SIG-M5 treated with dmso at 0.1 percent for 504 hours (cell line): ENCODE measurements at regions not wholly inside any gene's neighbourhood (a gene's known extent, or its start where the extent isn't known, plus 50 kb on each side); places are given as distances from the start of the nearest gene placed in this dataset.

Experiments used
- DNase-seq: peaks from one replicate; lab custom pipeline; 2025; ENCODE audit not compliant: unreplicated experiment; lab: John Stamatoyannopoulos, UW

DNA sequence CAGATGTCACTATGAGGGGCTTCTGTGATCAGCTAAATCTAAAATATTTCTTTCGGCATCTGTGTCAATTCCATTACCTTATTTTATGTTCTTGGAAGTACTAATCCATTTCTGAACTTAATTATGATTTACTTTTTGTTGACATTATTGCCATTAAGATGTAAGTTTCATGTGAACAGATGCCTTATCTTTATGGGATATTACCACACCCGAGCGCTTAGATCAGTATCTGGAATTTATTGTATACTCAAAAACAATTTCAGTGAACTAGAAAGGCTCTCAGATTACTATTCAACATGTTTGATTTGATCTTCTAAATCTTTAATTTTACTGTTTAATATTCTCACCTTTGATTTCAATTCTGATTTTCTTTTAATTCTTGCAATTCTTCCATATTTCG lies 567.7 kb upstream of the TLE4 start:
- DNase-seq = no peak

DNA sequence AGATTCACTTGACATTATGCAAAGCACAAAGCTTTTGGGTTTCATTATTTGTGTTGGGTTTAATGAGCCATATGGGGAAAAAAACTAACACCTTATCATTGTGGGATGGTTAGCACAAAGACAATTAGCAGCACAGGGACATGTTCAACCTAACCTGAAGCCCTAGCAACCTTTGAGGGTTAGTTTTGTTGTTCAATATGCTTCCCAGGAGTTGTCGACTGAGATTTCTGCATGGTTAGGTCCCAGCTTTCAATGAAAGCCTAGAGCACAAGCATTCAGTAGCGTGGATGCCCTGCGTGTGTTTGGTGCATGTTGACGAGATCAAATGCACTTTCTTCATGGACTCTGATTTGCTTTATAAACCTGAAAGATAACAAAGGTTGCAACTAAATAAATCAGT lies 565.2 kb upstream of the TLE4 start:
- DNase-seq = no peak

GRCh38 chr9:79007701-79008483 lies 563.9 kb upstream of the TLE4 start:
- DNase-seq = no peak

DNA sequence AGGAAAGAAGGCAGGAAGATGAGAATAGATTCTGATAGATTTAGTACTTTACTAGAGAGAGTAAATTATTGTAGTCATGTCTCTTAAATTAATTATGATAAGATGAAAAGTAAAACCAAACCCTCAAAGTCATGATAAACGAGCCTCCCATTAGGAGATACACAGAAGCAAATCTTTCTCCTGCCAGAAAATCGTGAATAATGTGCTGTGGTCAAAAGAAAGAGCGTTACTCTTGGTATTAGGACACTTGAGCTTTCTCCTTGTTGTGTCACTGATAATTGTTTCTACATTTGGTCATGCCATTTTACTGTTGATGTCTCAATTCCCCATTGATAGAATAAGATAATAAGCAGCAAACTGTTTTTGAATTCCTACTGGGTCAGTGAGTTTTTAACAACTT lies 562.8 kb upstream of the TLE4 start:
- DNase-seq = no peak

GRCh38 chr9:79011461-79011860 lies 560.3 kb upstream of the TLE4 start:
- no peak for DNase-seq

GRCh38 chr9:79012561-79012960 lies 559.2 kb upstream of the TLE4 start:
- DNase-seq = no peak

- no peak for DNase-seq
Observed at GRCh38 chr9:79013715-79014610, 557.8 kb upstream of the TLE4 start.

DNA sequence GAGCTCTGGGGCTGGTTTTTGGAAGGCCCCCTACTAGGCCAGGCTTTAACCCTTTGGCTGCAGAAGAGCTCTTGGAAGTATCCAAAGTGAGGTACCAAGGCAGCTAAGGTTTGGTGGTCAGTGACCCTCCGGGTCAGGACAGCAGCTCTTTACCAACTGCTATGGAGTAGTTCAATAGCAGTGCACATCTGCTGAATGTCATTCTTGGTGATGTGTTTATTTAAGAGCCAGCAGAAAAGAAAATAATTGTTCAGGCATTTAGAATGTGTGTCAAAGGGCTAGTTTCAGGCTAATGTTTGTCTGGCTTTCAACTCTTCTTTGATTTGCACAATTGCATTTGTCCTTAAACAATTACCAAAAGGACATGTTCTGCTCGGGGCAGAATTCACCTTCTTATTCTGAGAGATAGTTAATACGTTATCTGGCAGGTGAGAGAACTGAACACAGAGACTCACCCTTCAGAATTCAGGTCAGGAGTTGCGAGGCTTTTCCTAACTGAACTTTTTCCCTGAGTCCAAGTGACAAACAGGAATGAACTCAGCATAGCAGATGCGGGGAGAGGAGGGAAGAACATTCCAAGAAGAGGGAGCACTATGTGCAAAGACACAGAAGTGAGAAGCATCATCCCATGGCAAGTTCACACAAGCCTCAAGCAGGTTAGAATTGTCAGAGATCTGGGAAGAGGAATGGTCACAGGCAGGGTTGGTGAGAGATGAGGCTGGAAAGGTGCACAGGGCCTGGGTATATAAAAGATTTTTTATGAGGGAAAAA lies 556.7 kb upstream of the TLE4 start:
- no peak for DNase-seq

GRCh38 chr9:79015951-79016350 lies 555.8 kb upstream of the TLE4 start:
- no peak for DNase-seq

DNA sequence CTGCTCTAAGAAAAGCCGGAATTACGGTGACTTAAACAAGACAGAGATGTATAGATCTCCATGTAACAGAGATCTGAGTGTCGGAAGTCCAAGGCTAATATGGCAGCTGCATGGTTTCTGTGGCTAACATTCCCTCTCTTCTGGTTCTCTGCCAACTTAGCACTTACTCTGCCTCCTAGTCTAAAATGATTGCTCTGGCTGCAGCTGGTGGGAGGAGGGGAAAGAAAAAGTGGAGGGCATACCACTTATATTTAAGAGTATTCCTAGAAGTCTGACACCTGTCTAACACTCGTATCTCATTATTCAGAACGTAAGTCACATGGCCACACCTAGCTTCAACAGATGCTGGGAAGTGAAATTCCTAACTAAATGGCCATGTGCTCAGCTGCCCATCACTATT lies 551.5 kb upstream of the TLE4 start:
- no peak for DNase-seq

DNA sequence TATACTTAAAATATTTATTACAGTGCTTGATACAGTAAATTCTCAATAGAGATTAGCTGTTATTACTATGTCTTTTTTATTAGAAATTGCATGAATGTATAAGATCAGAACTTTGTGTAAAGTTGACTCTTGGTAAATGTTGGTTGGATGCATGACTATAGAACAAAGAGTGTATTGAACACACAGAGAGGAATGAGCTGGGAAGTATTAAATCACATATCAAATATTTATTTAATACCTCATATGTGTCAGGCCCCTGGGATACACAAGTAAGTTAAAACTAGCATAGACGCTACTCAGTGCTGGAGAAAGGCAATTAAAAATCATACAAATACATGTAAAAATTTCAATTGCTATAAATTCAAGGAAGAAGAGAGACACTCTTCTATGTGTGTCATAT lies 550.7 kb upstream of the TLE4 start:
- DNase-seq = no peak

GRCh38 chr9:79023134-79023580 lies 548.6 kb upstream of the TLE4 start:
- no peak for DNase-seq

DNA sequence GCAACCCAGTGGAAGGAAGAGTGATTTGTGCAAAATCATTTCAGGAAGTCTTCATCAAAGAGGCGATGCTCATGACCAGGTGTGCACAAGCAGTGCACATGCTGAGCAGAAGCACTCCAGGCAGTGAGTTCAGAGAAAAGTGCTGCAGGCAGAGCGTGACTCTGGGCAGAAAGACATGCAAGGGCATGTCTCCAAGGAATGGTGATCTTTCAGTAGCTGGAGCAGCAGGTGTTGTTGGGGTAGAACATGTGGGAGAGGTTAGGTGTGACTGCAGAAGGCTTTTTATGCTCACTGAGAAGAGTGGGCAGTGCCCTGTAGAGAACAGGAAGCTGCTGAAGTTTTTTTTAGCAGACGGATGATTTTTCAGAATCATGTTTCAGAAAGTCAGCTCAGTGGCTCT lies 545.4 kb upstream of the TLE4 start:
- DNase-seq = no peak

DNA sequence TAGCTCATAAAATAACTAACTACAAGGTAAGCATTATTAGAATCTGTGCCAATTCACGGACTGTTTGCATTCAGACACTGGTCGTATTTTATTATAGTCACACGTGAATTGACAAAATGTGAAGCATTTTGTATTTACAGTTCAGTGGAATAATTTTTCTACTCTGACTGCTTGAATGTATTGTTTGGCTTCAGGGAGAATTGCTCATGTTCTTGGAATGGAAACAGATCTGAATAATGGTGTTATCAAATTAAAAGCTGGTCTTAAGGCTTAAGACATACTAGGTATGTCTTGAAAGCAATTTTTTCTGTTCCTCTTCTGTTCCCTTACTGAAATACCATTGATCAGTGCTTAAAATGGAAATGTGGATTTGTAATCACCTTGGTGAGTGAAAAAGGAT lies 543.7 kb upstream of the TLE4 start:
- DNase-seq = no peak

DNA sequence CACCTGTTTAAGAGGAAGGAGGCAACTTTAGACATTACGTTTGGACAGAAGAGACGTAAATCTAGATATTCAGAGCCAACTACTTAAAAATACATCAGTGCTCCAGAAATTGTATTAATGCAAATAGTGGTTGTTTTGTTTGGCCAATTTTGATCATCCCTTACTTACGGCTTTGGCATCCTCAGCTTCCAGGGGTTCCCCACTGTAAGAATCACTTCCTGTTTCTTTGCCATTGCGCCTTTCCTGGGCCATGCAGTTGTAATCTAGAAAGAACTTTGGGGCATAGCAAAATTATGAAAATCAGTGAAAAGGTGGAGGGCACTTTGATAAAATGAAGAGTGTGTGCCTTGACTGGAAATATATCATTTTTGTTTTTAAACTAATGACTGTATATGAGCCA lies 537.2 kb upstream of the TLE4 start:
- no peak for DNase-seq

- DNase-seq = no peak
Observed at GRCh38 chr9:79037338-79037737, 534.4 kb upstream of the TLE4 start.

GRCh38 chr9:79040671-79041070 lies 531.1 kb upstream of the TLE4 start:
- no peak for DNase-seq

- no peak for DNase-seq
Observed at GRCh38 chr9:79041266-79041665, 530.5 kb upstream of the TLE4 start.

- no peak for DNase-seq
Observed at GRCh38 chr9:79043916-79044315, 527.8 kb upstream of the TLE4 start.

- DNase-seq = no peak
Observed at GRCh38 chr9:79046401-79046800, 525.4 kb upstream of the TLE4 start.

GRCh38 chr9:79049371-79049770 lies 522.4 kb upstream of the TLE4 start:
- no peak for DNase-seq

DNA sequence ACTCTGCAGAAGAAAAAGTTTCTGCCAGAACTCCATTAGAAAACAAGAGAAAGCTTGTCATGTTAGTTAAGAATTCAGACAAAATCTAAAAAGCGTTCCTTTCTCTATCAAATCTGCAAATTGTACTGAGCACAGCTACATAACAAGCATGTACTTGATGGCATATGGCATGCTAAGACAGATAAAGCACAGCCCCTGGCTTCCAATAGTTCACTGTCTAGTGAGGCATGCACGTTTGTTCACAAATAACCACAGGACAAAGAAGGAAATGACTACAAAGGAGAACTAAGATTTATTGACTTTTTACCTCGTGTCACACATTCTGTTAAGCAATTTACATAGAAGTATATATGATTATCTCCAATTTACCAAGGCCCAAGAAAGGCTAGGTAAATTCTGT lies 518.2 kb upstream of the TLE4 start:
- DNase-seq = no peak
